ENCODE measurements at regions not wholly inside any gene's neighbourhood (a gene's known extent, or its start where the extent isn't known, plus 50 kb on each side); places are given as distances from the start of the nearest gene placed in this dataset.

- TF ChIP-seq EZH2 (IDR thresholded peaks at IDR 0.05; ENCODE audit: insufficient read depth, poor library complexity, severe bottlenecking): no peak
- no peak for TF ChIP-seq EZH2phosphoT487 (IDR thresholded peaks at IDR 0.05; ENCODE audit: insufficient read depth, low read depth)
Observed at GRCh38 chr13:103794526-103794925, 728.3 kb upstream of the SLC10A2 start.
